ENCODE measurements at regions not wholly inside any gene's neighbourhood (a gene's known extent, or its start where the extent isn't known, plus 50 kb on each side); places are given as distances from the start of the nearest gene placed in this dataset.

- ChIA-PET CTCF (ENCODE audit: unreplicated experiment) (interaction anchor here (0.6 kb wide), 1 partner anchor 30 kb away, joined by 3 read pairs; no protein-coding TSS in a partner anchor), POLR2A (interaction anchor here (0.5 to 1.5 kb wide), 2 partner anchors 373 to 650 kb away, joined by 4 to 11 read pairs; no protein-coding TSS in a partner anchor)
- no peak overlapping the region for H3K4me2 ChIP-seq (ENCODE audit: low read length)
- H2AFZ ChIP-seq (ENCODE audit: low read length) = no peak overlapping the region
- no peak for DNase-seq (ENCODE audit: low spot score)
- TF ChIP-seq, protein P1, sequence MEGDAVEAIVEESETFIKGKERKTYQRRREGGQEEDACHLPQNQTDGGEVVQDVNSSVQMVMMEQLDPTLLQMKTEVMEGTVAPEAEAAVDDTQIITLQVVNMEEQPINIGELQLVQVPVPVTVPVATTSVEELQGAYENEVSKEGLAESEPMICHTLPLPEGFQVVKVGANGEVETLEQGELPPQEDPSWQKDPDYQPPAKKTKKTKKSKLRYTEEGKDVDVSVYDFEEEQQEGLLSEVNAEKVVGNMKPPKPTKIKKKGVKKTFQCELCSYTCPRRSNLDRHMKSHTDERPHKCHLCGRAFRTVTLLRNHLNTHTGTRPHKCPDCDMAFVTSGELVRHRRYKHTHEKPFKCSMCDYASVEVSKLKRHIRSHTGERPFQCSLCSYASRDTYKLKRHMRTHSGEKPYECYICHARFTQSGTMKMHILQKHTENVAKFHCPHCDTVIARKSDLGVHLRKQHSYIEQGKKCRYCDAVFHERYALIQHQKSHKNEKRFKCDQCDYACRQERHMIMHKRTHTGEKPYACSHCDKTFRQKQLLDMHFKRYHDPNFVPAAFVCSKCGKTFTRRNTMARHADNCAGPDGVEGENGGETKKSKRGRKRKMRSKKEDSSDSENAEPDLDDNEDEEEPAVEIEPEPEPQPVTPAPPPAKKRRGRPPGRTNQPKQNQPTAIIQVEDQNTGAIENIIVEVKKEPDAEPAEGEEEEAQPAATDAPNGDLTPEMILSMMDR (conservative IDR thresholded peaks at IDR 0.05; ENCODE audit: low read length) = no peak
- TF ChIP-seq EZH2phosphoT487 (IDR thresholded peaks at IDR 0.05; ENCODE audit: borderline replicate concordance, low read depth, low read length) = no peak
- H4K20me1 ChIP-seq (ENCODE audit: insufficient read depth, low read length) = no peaks in the 10 kb centered on the region
- H3K79me2 ChIP-seq (ENCODE audit: insufficient read depth, low read depth, low read length) = no peaks in the 10 kb centered on the region
- no peak overlapping the region for H3K4me3 ChIP-seq (ENCODE audit: low read depth, low read length, poor library complexity, severe bottlenecking)
- intact Hi-C loops (cut with micrococcal nuclease; ENCODE audit: unreplicated experiment) = loop anchor here (10.0 kb wide), 1 partner anchor 383 kb away; no protein-coding TSS in a partner anchor
- peaks cover 4% of the 10 kb centered on the region for H3K4me1 ChIP-seq (ENCODE audit: insufficient read depth, low read length, poor library complexity, severe bottlenecking)
- no peak overlapping the region for H3K27ac ChIP-seq (ENCODE audit: low read depth, low read length, poor library complexity, severe bottlenecking)
- H3K36me3 ChIP-seq (ENCODE audit: insufficient read depth, low read length) = no peaks in the 10 kb centered on the region
- no peaks in the 10 kb centered on the region for H3K9me2 ChIP-seq (ENCODE audit: insufficient read depth, low read length)
- BruUV-seq (replicated peaks) = no TSS peak
- no peaks in the 10 kb centered on the region for H3K9me3 ChIP-seq (ENCODE audit: low read length)
Measured at GRCh38 chr21:29477941-29478340, 179.2 kb downstream of the BACH1 start.

DNA sequence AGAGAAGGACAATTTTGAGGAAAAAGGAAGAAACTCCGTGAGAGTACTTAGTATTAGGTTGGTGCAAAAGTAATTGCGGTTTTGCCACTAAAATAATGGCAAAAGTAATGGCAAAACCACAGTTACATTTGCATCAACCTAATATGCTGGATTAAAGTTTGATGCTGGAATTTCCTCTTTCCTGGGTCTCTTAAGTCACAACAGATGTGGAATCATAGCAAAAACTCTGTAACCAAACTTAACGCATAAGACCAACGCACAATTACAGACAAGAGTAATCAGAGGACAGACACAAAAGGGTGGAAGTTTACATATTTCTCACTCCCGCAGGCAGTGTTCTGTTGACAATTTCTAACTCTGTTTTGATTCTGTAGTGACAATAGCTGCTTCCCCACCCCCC, 182.4 kb downstream of the BACH1 start:
- Histone ChIP-seq H3K9me2 (ENCODE audit: insufficient read depth, low read length) (no peaks in the 10 kb centered on the region), H3K79me2 (ENCODE audit: insufficient read depth, low read depth, low read length) (no peaks in the 10 kb centered on the region), H3K4me2 (ENCODE audit: low read length) (no peak overlapping the region), H2AFZ (ENCODE audit: low read length) (no peak overlapping the region), H4K20me1 (ENCODE audit: insufficient read depth, low read length) (no peaks in the 10 kb centered on the region), H3K36me3 (ENCODE audit: insufficient read depth, low read length) (no peaks in the 10 kb centered on the region), H3K4me3 (ENCODE audit: low read depth, low read length, poor library complexity, severe bottlenecking) (no peak overlapping the region), H3K9me3 (ENCODE audit: low read length) (no peaks in the 10 kb centered on the region), H3K4me1 (ENCODE audit: insufficient read depth, low read length, poor library complexity, severe bottlenecking) (peaks cover 4% of the 10 kb centered on the region), H3K27ac (ENCODE audit: low read depth, low read length, poor library complexity, severe bottlenecking) (no peak overlapping the region)
- TF ChIP-seq EZH2phosphoT487 (IDR thresholded peaks at IDR 0.05; ENCODE audit: borderline replicate concordance, low read depth, low read length) = no peak
- TF ChIP-seq, protein P1 (conservative IDR thresholded peaks at IDR 0.05; ENCODE audit: low read length) = no peak
- ChIA-PET CTCF (ENCODE audit: unreplicated experiment) (no interaction called here), POLR2A (interaction anchor here (0.6 kb wide), 2 partner anchors 34 to 61 kb away, joined by 3 to 4 read pairs; no protein-coding TSS in a partner anchor)
- no peak for DNase-seq (ENCODE audit: low spot score)
- no TSS peak for BruUV-seq (replicated peaks)
- intact Hi-C loops (cut with micrococcal nuclease; ENCODE audit: unreplicated experiment) = no loop called here

GRCh38 chr21:29481641-29482040, 182.9 kb downstream of the BACH1 start:
- no peak for DNase-seq (ENCODE audit: low spot score)
- Histone ChIP-seq H2AFZ (ENCODE audit: low read length) (no peak overlapping the region), H4K20me1 (ENCODE audit: insufficient read depth, low read length) (no peaks in the 10 kb centered on the region), H3K4me3 (ENCODE audit: low read depth, low read length, poor library complexity, severe bottlenecking) (no peak overlapping the region), H3K4me2 (ENCODE audit: low read length) (no peak overlapping the region), H3K36me3 (ENCODE audit: insufficient read depth, low read length) (no peaks in the 10 kb centered on the region), H3K9me2 (ENCODE audit: insufficient read depth, low read length) (no peaks in the 10 kb centered on the region), H3K79me2 (ENCODE audit: insufficient read depth, low read depth, low read length) (no peaks in the 10 kb centered on the region), H3K4me1 (ENCODE audit: insufficient read depth, low read length, poor library complexity, severe bottlenecking) (peaks cover 3% of the 10 kb centered on the region), H3K27ac (ENCODE audit: low read depth, low read length, poor library complexity, severe bottlenecking) (no peak overlapping the region), H3K9me3 (ENCODE audit: low read length) (no peaks in the 10 kb centered on the region)
- TF ChIP-seq, protein P1 (conservative IDR thresholded peaks at IDR 0.05; ENCODE audit: low read length) = no peak
- POLR2A ChIA-PET = interaction anchor here (0.6 kb wide), 1 partner anchor 34 kb away, joined by 4 read pairs; no protein-coding TSS in a partner anchor
- intact Hi-C loops (cut with micrococcal nuclease; ENCODE audit: unreplicated experiment) = no loop called here
- CTCF ChIA-PET (ENCODE audit: unreplicated experiment) = no interaction called here
- no TSS peak for BruUV-seq (replicated peaks)
